Retinal pigment epithelial cell (primary cell): ENCODE measurements at regions not wholly inside any gene's neighbourhood (a gene's known extent, or its start where the extent isn't known, plus 50 kb on each side); places are given as distances from the start of the nearest gene placed in this dataset.

ENCODE experiments used
- DNase-seq: peaks from one replicate; pipeline ENCODE4 v3.0.0-alpha.2; 2010; ENCODE audit warnings: low read depth
- H3K4me3 ChIP-seq: 2 replicates; pipeline ENCODE4 v1.5.1; 2011; ENCODE audit warnings: mild to moderate bottlenecking, low read length, control low read depth, moderate library complexity
- CTCF ChIP-seq: conservative IDR thresholded peaks from 2 replicates; pipeline ENCODE4 v1.5.1; 2011; ENCODE audit warnings: low read depth, low read length, control low read depth, inconsistent platforms

GRCh38 chr1:10860682-10861081 lies 64.2 kb upstream of the CASZ1 start:
- no peak overlapping the region for H3K4me3 ChIP-seq
- DNase-seq = no peak
- no peak for TF ChIP-seq CTCF

DNA sequence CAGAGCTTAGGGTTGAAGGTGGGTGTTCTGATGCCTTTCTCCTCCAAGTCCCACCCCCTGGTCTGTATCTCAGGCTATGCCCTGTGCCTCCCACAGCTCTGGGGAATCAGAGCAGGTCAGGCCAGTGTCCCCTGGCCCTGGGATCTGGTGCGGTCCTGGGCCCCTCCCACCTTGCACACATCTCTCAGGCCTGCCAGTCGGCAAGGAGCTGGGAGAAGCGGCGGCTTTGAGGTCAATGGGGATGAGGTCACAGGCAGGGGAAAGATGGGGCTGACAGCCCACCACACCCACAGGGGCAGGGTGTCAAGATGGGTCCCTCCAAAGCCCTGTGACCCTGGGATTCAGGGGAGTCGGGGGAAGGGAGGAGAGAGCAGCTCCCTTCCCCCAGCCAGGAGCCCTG lies 65.4 kb upstream of the CASZ1 start:
- TF ChIP-seq CTCF = no peak
- no peak overlapping the region for H3K4me3 ChIP-seq
- no peak for DNase-seq

DNA sequence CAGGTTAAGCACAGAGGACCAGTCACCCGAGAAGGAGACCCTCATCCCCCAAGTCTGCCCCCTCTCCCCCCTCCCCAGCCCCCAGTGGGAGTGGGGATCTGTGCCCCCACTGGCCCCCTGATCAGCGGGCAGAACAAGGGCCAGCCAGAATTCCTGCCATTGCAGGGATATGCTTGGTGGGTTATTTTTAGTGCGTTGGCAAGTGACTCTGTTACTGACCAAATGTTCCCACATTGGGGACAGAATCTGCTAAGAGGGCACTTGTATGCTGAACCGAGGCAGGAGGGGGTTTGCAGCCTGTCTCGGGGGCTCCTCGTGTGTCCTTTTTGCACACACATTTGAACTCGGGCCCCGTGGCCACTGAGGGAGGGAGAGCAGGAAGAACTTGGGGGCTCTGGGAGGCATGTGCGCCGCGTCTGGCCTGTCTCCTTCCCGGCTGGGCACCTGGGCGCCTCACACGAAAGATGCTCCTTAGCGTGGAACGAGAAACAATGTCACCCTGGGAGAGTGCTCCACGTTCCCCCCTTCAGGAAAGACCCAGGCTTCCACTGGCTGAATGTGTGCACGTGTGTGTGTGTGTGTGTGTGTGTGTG lies 66.4 kb upstream of the CASZ1 start:
- H3K4me3 ChIP-seq = no peak overlapping the region
- TF ChIP-seq CTCF = no peak

GRCh38 chr1:10863886-10864285 lies 67.4 kb upstream of the CASZ1 start:
- no peak for DNase-seq
- no peak for TF ChIP-seq CTCF

More for the DNA sequence above, 66.4 kb upstream of the CASZ1 start:
- no peak for DNase-seq

GRCh38 chr1:10864776-10865175 lies 68.3 kb upstream of the CASZ1 start:
- DNase-seq = no peak
- no peak for TF ChIP-seq CTCF
- no peak overlapping the region for H3K4me3 ChIP-seq

More at GRCh38 chr1:10863886-10864285, 67.4 kb upstream of the CASZ1 start:
- no peak overlapping the region for H3K4me3 ChIP-seq

DNA sequence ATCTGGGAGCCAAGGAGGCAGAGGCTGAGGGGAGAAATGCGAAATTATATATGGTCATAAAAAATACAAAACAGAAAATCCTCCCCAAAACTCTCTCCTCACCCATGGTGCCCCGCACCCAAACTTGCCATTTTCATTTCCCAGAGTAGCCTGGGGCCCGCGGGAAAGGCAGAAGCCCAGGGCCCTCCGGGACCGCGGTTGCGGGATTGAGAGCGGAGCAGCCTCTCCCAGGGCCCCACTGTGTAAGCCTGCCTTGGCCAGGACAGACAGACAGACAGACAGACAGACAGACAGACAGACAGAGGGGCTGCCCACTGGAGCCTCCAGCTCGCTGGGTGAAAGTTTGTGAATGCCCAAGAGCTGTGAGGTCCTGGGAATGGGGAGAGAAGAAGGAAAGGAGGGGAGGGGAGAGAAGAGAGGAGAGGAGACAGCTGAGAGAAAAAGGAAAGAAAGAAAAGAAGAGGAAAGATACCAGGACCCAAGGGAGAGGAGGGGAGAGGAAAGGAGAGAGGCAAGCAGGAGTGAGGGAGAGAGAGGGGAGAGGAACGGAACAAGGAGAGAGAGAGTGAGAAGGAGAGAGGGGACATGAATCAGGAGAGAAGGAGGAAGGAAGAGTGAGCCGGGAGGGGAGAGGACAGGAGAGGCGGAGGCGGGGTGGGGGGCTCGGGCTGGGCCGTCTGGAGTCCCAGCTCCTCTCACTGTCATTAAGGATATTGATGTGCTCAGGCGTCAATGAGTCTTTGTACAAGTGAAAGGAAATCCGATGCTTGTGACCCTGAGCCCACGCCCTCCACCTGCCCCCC lies 69.3 kb upstream of the CASZ1 start:
- no peak for TF ChIP-seq CTCF
- DNase-seq = no peak
- no peak overlapping the region for H3K4me3 ChIP-seq

DNA sequence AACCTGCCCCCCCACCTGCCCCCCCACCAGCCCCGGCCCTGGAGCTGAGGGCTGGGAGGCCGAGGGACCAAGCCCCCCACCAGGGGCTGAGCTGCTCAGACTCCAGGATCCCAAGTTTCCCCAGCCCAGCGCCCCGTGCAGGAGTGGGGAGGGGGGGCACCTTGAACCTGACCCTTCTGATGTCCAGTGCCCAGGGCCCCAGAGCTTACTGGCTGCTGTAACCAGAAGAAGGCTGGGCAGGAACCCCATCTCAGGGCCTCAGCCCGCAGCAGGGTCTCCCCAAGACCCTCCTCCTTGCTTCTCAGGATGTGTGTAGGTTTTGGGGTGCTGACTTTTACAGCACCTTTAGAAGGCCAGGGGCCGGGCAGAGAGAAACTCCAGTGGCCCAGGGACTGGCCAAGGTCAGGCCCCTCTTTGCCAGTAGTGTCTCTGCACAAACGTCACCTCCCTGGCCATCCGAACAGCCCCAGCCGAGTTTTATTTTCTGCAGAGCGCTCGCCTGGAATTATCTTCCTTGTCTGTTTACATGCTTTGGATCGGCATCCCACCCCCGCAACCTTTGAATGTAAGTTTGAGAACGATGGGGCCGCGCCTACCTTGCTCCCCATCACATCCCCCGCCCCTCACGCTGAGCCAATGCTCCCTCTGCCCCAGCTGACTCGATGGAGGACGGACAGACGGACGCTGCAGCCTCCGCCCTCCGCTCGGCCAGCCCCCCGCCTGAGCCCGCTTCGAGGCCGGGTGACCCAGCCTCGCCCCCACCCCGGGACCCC lies 70.1 kb upstream of the CASZ1 start:
- no peak for DNase-seq
- H3K4me3 ChIP-seq = peak overlapping the region; percentile 25
- TF ChIP-seq CTCF = no peak
